ENCODE measurements at regions not wholly inside any gene's neighbourhood (a gene's known extent, or its start where the extent isn't known, plus 50 kb on each side); places are given as distances from the start of the nearest gene placed in this dataset.
"Not testable (repeated sequence)": the region's sequence is repeated elsewhere in the genome, so short reads cannot be mapped to it uniquely, and the experiment has no call there.

DNA sequence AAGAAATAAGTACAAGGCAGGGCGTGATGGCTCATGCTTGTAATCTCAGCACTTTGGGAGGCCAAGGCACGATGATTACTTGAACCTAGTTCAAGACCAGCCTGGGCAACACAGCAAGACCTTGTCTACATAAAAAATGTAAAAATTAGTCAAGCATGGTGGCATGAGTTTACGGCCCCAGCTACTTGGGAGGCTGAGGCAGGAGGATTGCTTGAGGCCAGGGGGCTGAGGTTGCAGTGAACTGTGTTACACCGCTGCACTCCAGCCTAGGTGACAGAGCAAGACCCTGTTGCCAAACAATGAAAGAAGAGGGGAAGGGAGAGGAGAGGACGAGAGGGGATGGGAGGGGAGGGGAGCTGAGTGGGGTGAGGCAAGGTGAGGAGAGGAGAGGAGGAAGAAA is 152.7 kb upstream of the PRICKLE2 start:
- Histone ChIP-seq H3K27ac (ENCODE audit: low read depth, low read length) (no peak overlapping the region), H3K4me3 (ENCODE audit: low read depth, low read length) (no peak overlapping the region), H3K36me3 (ENCODE audit: control insufficient read depth, insufficient read depth, low read length) (no peaks in the 10 kb centered on the region), H3K9me3 (ENCODE audit: control insufficient read depth, insufficient read depth, low read length) (peaks cover 3% of the 10 kb centered on the region; the same call in 1 of the 2 replicates), H3K27me3 (ENCODE audit: control insufficient read depth, insufficient read depth, low read length) (no peaks in the 10 kb centered on the region), H3K4me1 (ENCODE audit: control insufficient read depth, insufficient read depth, low read length) (0 out of 2 replicates have a peak, but pooled peaks cover 5% of the 10 kb centered on the region), H3K9ac (ENCODE audit: low read depth, low read length) (no peak overlapping the region)

DNA sequence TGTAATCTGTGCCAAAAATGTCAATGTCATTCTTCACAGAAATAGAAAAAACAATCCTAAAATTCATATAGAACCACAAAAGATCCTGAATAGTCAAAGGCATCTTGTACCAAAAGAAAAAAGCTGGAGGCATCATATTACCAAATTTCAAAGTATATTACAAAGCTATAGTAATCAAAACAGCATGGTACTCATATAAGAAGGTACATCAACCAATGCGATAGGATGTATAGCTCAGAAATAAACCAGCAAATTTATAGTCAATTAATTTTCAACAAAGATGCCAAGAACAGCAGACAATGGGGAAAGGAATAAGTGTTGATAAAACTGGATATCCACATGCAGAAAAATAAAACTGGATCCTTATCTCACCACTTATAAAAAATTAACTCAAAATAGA is 150.5 kb upstream of the PRICKLE2 start:
- no peaks in the 10 kb centered on the region for H3K36me3 ChIP-seq (ENCODE audit: control insufficient read depth, insufficient read depth, low read length)
- H3K27me3 ChIP-seq (ENCODE audit: control insufficient read depth, insufficient read depth, low read length), result no peaks in the 10 kb centered on the region
- H3K4me3 ChIP-seq (ENCODE audit: low read depth, low read length), result no peak overlapping the region
- H3K9me3 ChIP-seq (ENCODE audit: control insufficient read depth, insufficient read depth, low read length), result peaks cover 3% of the 10 kb centered on the region; the same call in 1 of the 2 replicates
- no peak overlapping the region for H3K27ac ChIP-seq (ENCODE audit: low read depth, low read length)
- H3K4me1 ChIP-seq (ENCODE audit: control insufficient read depth, insufficient read depth, low read length), result 0 out of 2 replicates have a peak, but pooled peaks cover 1% of the 10 kb centered on the region
- no peak overlapping the region for H3K9ac ChIP-seq (ENCODE audit: low read depth, low read length)

DNA sequence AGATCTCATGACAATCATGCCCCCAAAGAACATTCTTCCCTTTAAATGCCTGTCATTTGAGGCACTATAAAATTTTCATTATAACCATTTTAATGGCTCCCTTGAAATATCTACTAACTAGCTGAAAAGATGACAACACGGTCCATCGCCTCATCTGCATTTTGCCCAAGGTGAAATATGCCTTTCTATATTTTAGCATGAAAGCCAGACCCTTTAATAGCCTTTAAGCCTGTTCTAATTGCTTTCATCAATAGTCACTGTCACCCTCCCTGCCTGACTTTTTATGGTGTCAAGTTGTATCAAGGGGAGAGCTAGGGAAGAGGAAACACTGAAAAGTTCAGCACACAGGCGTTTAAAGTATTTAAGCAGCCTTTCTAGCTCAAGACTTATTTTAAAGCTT is 144.1 kb upstream of the PRICKLE2 start:
- Histone ChIP-seq H3K4me1 (ENCODE audit: control insufficient read depth, insufficient read depth, low read length) (0 out of 2 replicates have a peak, but pooled peaks cover 4% of the 10 kb centered on the region), H3K4me3 (ENCODE audit: low read depth, low read length) (no peak overlapping the region), H3K9me3 (ENCODE audit: control insufficient read depth, insufficient read depth, low read length) (no peaks in the 10 kb centered on the region), H3K27me3 (ENCODE audit: control insufficient read depth, insufficient read depth, low read length) (no peaks in the 10 kb centered on the region), H3K9ac (ENCODE audit: low read depth, low read length) (no peak overlapping the region), H3K36me3 (ENCODE audit: control insufficient read depth, insufficient read depth, low read length) (no peaks in the 10 kb centered on the region), H3K27ac (ENCODE audit: low read depth, low read length) (no peak overlapping the region)

DNA sequence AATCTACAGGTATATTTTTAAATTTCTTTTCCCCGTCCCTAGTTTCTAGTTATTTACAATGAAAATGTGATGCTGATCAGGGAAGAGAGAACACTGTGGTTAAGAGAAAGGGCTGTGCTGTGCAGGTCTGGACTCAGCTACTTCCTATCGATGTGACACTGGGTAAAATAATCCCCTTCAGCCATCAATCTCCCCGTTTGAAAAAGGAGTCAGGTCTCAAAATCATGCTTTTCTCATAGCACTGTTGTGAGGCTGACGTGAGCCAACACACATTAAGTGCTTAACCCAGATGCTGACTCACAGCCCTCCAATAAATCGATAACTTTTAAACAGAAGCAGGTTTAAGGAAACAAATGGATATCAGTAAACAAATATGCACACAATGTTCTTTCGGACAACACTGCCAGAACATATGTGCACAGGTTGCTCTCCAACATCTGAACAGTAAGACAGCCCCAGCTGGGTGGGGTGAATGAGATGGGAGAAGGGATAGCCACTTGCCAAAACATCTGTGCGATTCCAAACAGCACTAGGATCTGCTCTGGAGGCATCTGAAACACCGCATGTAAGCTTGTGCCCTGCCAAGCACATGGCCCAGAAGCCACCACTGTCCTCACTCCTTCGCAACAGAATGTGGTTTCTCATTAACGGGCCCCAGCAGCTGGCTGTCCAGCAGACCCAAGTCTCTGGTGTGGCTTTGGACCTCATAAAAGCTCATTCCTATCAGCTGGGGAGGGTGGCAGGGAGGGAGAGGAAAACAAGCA is 143.2 kb upstream of the PRICKLE2 start:
- Histone ChIP-seq H3K9ac (ENCODE audit: low read depth, low read length) (no peak overlapping the region), H3K4me1 (ENCODE audit: control insufficient read depth, insufficient read depth, low read length) (0 out of 2 replicates have a peak, but pooled peaks cover 4% of the 10 kb centered on the region), H3K27me3 (ENCODE audit: control insufficient read depth, insufficient read depth, low read length) (no peaks in the 10 kb centered on the region), H3K27ac (ENCODE audit: low read depth, low read length) (no peak overlapping the region), H3K9me3 (ENCODE audit: control insufficient read depth, insufficient read depth, low read length) (no peaks in the 10 kb centered on the region), H3K4me3 (ENCODE audit: low read depth, low read length) (no peak overlapping the region), H3K36me3 (ENCODE audit: control insufficient read depth, insufficient read depth, low read length) (no peaks in the 10 kb centered on the region)

DNA sequence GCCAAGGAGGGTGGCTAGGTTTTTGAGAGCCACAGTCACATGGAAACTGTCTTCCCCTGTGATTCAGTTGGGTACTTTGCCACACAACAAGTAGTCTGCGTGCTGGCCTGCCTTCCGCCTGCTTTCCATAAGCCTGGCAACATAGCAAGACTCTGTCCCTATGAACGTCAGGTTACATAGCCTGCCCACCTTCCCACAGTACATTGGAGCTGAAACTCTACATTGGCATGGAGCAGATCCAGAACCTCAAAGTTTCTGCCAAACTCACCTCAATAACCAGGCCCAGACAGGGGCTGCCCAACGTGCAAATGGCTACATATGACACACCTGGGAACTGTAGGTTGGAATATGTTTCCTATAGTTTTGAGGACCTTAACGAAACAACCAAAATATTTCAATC is 140.6 kb upstream of the PRICKLE2 start:
- H3K36me3 ChIP-seq (ENCODE audit: control insufficient read depth, insufficient read depth, low read length), result no peaks in the 10 kb centered on the region
- no peak overlapping the region for H3K9ac ChIP-seq (ENCODE audit: low read depth, low read length)
- H3K9me3 ChIP-seq (ENCODE audit: control insufficient read depth, insufficient read depth, low read length), result no peaks in the 10 kb centered on the region
- no peak overlapping the region for H3K4me3 ChIP-seq (ENCODE audit: low read depth, low read length)
- peaks cover 9% of the 10 kb centered on the region; the same call in 1 of the 2 replicates for H3K4me1 ChIP-seq (ENCODE audit: control insufficient read depth, insufficient read depth, low read length)
- no peak overlapping the region for H3K27ac ChIP-seq (ENCODE audit: low read depth, low read length)
- H3K27me3 ChIP-seq (ENCODE audit: control insufficient read depth, insufficient read depth, low read length), result no peaks in the 10 kb centered on the region

DNA sequence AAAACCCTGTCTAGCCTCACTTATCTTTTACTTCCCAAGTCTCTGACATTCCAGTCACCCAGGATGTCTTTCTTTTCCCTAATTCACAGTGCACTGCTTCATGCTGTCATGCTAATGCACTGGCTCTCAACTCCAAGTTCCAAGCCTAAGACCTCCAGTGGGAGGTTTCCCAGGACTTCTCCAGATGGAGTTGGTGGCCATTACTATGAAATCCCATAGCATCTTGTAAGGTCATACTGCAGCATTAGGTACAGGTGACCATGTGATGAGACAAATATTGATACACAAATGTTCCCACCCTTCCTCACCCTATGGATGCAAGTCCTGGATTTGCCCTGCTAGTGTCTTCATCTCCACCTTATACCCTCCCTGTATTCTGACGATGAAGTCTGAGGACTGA is 138.6 kb upstream of the PRICKLE2 start:
- Histone ChIP-seq H3K4me3 (ENCODE audit: low read depth, low read length) (no peak overlapping the region), H3K36me3 (ENCODE audit: control insufficient read depth, insufficient read depth, low read length) (no peaks in the 10 kb centered on the region), H3K9ac (ENCODE audit: low read depth, low read length) (no peak overlapping the region), H3K9me3 (ENCODE audit: control insufficient read depth, insufficient read depth, low read length) (no peaks in the 10 kb centered on the region), H3K4me1 (ENCODE audit: control insufficient read depth, insufficient read depth, low read length) (peaks cover 11% of the 10 kb centered on the region), H3K27ac (ENCODE audit: low read depth, low read length) (no peak overlapping the region), H3K27me3 (ENCODE audit: control insufficient read depth, insufficient read depth, low read length) (no peaks in the 10 kb centered on the region)

DNA sequence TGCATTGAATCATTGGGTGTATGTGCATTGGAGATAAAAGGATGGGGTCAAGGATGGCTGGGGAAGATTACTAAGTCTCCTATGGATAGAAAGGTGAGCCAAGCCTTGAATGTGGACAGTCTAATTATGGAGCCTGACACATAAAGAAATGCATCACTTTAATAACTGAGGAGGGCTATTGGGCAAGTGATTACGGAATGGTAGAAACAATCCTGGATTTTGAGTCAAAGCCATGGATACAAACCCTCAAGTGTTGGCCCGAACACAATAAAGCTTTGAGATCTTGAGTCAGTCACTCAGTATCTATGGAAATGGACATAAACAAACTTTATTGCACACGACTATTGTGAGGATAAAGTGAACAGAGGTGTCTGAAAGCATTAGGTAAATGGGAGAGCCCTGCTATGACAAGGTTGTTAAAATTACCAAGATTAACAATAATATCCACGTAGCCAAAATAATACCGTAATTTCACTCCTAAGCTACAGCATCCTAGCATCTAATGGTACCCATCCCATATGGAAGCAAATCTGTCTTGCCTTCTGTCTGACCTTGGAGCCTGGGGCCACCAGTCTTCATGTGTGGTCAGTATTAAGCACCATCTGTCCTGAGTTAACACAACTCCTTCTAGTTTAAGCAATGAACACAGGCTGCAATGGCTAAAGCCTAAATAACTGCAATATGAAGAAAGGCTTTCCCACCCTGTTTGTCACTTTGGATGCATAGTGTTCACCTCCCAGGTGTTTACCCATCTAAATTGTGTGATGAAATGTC is 136.9 kb upstream of the PRICKLE2 start:
- Histone ChIP-seq H3K9me3 (ENCODE audit: control insufficient read depth, insufficient read depth, low read length) (no peaks in the 10 kb centered on the region), H3K36me3 (ENCODE audit: control insufficient read depth, insufficient read depth, low read length) (no peaks in the 10 kb centered on the region), H3K27ac (ENCODE audit: low read depth, low read length) (no peak overlapping the region), H3K4me1 (ENCODE audit: control insufficient read depth, insufficient read depth, low read length) (peaks cover 18% of the 10 kb centered on the region), H3K27me3 (ENCODE audit: control insufficient read depth, insufficient read depth, low read length) (no peaks in the 10 kb centered on the region), H3K9ac (ENCODE audit: low read depth, low read length) (no peak overlapping the region), H3K4me3 (ENCODE audit: low read depth, low read length) (no peak overlapping the region)

DNA sequence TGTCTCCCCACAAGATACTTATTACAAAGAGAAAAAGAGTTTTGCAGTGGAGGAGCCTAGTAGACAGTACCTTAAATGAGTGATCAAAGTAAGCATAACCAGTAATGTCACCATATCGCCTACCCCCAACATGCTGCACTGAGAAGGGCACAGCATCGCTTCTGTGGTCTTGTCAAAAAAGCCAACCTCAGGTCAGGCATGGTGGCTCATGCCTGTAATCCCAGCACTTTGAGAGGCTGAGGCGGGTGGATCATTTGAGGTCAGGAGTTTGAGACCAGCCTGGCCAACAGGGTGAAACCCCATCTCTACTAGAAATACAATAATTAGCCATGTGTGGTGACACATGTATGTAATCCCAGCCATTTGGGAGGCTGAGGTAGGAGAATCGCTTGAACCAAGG is 135.8 kb upstream of the PRICKLE2 start:
- not testable (repeated sequence) for H3K4me3 ChIP-seq (ENCODE audit: low read depth, low read length); H3K36me3 ChIP-seq (ENCODE audit: control insufficient read depth, insufficient read depth, low read length); H3K9ac ChIP-seq (ENCODE audit: low read depth, low read length); H3K27ac ChIP-seq (ENCODE audit: low read depth, low read length); H3K9me3 ChIP-seq (ENCODE audit: control insufficient read depth, insufficient read depth, low read length); H3K27me3 ChIP-seq (ENCODE audit: control insufficient read depth, insufficient read depth, low read length)
- peaks cover 18% of the 10 kb centered on the region for H3K4me1 ChIP-seq (ENCODE audit: control insufficient read depth, insufficient read depth, low read length)

DNA sequence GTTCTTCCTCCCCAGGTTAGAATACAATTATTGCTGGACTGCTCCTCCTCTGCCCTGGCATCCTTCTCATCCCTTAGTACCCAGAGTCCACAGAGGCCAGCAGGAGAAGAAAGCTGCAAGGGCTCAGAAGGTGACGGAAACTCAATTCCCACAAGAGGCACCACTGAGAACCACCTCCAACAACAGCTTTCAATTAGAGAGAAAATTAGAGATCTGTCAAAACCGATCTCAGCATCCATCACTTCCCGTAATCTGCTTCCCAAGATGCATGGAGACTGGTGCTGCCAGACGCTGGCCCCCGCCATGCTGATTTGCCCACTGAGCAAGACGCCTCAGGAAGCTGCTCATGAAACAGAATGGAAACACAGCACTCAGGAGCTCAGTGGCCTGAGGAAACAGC is 135.0 kb upstream of the PRICKLE2 start:
- no peaks in the 10 kb centered on the region for H3K36me3 ChIP-seq (ENCODE audit: control insufficient read depth, insufficient read depth, low read length)
- peaks cover 24% of the 10 kb centered on the region for H3K4me1 ChIP-seq (ENCODE audit: control insufficient read depth, insufficient read depth, low read length)
- H3K9ac ChIP-seq (ENCODE audit: low read depth, low read length), result no peak overlapping the region
- no peak overlapping the region for H3K4me3 ChIP-seq (ENCODE audit: low read depth, low read length)
- no peaks in the 10 kb centered on the region for H3K27me3 ChIP-seq (ENCODE audit: control insufficient read depth, insufficient read depth, low read length)
- no peak overlapping the region for H3K27ac ChIP-seq (ENCODE audit: low read depth, low read length)
- no peaks in the 10 kb centered on the region for H3K9me3 ChIP-seq (ENCODE audit: control insufficient read depth, insufficient read depth, low read length)

DNA sequence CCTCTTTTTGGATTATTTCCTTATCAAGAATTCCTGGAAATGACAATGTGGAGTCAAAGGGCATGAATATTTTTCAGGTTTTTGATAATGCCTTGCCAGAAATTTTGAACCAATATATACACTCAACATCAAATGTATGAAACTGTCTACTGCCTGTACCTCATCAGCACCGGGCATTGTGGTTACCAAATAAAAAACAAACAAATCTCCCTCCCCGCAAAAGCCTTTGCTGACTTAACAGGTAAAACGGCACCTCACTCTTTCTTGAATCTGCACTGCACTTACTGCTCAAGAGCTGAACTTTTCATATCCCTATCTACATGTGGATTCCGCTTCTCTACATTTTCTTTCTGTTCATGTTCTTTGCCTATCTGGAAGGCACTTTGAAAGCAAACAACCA is 134.5 kb upstream of the PRICKLE2 start:
- Histone ChIP-seq H3K4me1 (ENCODE audit: control insufficient read depth, insufficient read depth, low read length) (peaks cover 28% of the 10 kb centered on the region), H3K9me3 (ENCODE audit: control insufficient read depth, insufficient read depth, low read length) (no peaks in the 10 kb centered on the region), H3K9ac (ENCODE audit: low read depth, low read length) (no peak overlapping the region), H3K36me3 (ENCODE audit: control insufficient read depth, insufficient read depth, low read length) (no peaks in the 10 kb centered on the region), H3K4me3 (ENCODE audit: low read depth, low read length) (no peak overlapping the region), H3K27ac (ENCODE audit: low read depth, low read length) (no peak overlapping the region), H3K27me3 (ENCODE audit: control insufficient read depth, insufficient read depth, low read length) (no peaks in the 10 kb centered on the region)

DNA sequence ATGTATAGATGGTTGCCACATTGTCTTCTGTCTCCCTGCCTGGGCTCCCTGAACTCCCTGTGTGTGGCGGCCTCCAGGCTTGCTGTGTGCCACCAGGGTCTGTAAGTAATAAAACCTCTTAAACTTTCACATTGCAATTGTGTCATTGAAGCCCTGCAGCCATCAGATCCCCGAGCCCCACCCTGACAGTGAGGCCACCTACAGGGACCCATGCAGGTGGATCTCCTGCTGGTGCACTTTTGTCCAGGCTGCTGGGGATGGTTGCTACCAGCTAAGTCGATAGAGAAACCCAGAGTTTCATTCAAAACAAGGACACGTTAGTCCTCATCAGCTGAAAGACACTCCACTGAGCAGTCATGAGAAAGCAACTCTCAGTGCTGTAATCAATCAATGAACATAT is 133.6 kb upstream of the PRICKLE2 start:
- Histone ChIP-seq H3K4me1 (ENCODE audit: control insufficient read depth, insufficient read depth, low read length) (peaks cover 28% of the 10 kb centered on the region), H3K4me3 (ENCODE audit: low read depth, low read length) (no peak overlapping the region), H3K27me3 (ENCODE audit: control insufficient read depth, insufficient read depth, low read length) (no peaks in the 10 kb centered on the region), H3K27ac (ENCODE audit: low read depth, low read length) (no peak overlapping the region), H3K36me3 (ENCODE audit: control insufficient read depth, insufficient read depth, low read length) (no peaks in the 10 kb centered on the region), H3K9ac (ENCODE audit: low read depth, low read length) (no peak overlapping the region), H3K9me3 (ENCODE audit: control insufficient read depth, insufficient read depth, low read length) (no peaks in the 10 kb centered on the region)
